ENCODE measurements at regions not wholly inside any gene's neighbourhood (a gene's known extent, or its start where the extent isn't known, plus 50 kb on each side); places are given as distances from the start of the nearest gene placed in this dataset.
"Not testable (repeated sequence)": the region's sequence is repeated elsewhere in the genome, so short reads cannot be mapped to it uniquely, and the experiment has no call there.

- H3K27ac ChIP-seq (replicated peaks in 1 of 4) = no peak overlapping the region
- H3K27me3 ChIP-seq = no peaks in the 10 kb centered on the region
- DNase-seq (ENCODE audit: extremely low spot score) = no peak
- H3K4me1 ChIP-seq = peaks cover 0 to 7% (median 2%) of the 10 kb centered on the region in 4 donors
- intact Hi-C loops (cut with DNase I) = no loop called here
- no peak overlapping the region for H3K4me3 ChIP-seq
- TF ChIP-seq CTCF (IDR thresholded peaks at IDR 0.05) (no peak), POLR2A (IDR thresholded peaks at IDR 0.05; ENCODE audit: low read depth) (no peak), EP300 (IDR thresholded peaks at IDR 0.05) (no peak)
- H3K9me3 ChIP-seq = no peaks in the 10 kb centered on the region
- H3K36me3 ChIP-seq = no peaks in the 10 kb centered on the region
Measured at GRCh38 chr12:65673732-65674131, 150.6 kb upstream of the HMGA2 start.

GRCh38 chr12:65675141-65675621 lies 149.1 kb upstream of the HMGA2 start:
- H3K9me3 ChIP-seq = no peaks in the 10 kb centered on the region
- WGBS = 40% methylated on average over 1 of the region's 1 CpG
- H3K27ac ChIP-seq (replicated peaks in 1 of 4) = no peak overlapping the region
- peaks cover 0 to 7% (median 2%) of the 10 kb centered on the region in 4 donors for H3K4me1 ChIP-seq
- TF ChIP-seq POLR2A (IDR thresholded peaks at IDR 0.05; ENCODE audit: low read depth) = no peak
- no peak for TF ChIP-seq CTCF (IDR thresholded peaks at IDR 0.05)
- no peak for TF ChIP-seq EP300 (IDR thresholded peaks at IDR 0.05)
- no peak for TF ChIP-seq POLR2AphosphoS5 (IDR thresholded peaks at IDR 0.05)
- no peak for DNase-seq (ENCODE audit: extremely low spot score)
- intact Hi-C loops (cut with DNase I) = no loop called here
- no peak overlapping the region for H3K4me3 ChIP-seq
- H3K27me3 ChIP-seq = no peaks in the 10 kb centered on the region
- H3K36me3 ChIP-seq = no peaks in the 10 kb centered on the region

- DNase-seq (ENCODE audit: extremely low spot score); H3K27me3 ChIP-seq; H3K4me1 ChIP-seq; H3K36me3 ChIP-seq; intact Hi-C loops (cut with DNase I); H3K9me3 ChIP-seq; H3K27ac ChIP-seq (replicated peaks in 1 of 4); H3K4me3 ChIP-seq: not testable (repeated sequence)
- WGBS = 90% methylated on average over 4 of the region's 4 CpGs
Measured at GRCh38 chr12:65678172-65678571, 146.1 kb upstream of the HMGA2 start.

GRCh38 chr12:65681226-65681625 lies 143.1 kb upstream of the HMGA2 start:
- DNase-seq (ENCODE audit: extremely low spot score) = no peak
- intact Hi-C loops (cut with DNase I) = no loop called here
- H3K9me3 ChIP-seq = no peaks in the 10 kb centered on the region
- no peak for TF ChIP-seq EP300 (IDR thresholded peaks at IDR 0.05)
- no peak for TF ChIP-seq POLR2AphosphoS5 (IDR thresholded peaks at IDR 0.05)
- no peak for TF ChIP-seq CTCF (IDR thresholded peaks at IDR 0.05)
- TF ChIP-seq POLR2A (IDR thresholded peaks at IDR 0.05; ENCODE audit: low read depth) = no peak
- no peaks in the 10 kb centered on the region for H3K36me3 ChIP-seq
- H3K4me1 ChIP-seq = no peaks in the 10 kb centered on the region
- no peak overlapping the region for H3K27ac ChIP-seq (replicated peaks in 1 of 4)
- 63% methylated on average over 1 of the region's 1 CpG for WGBS
- no peaks in the 10 kb centered on the region for H3K27me3 ChIP-seq
- no peak overlapping the region for H3K4me3 ChIP-seq

GRCh38 chr12:65682112-65682511 lies 142.2 kb upstream of the HMGA2 start:
- Histone ChIP-seq H3K9me3 (no peaks in the 10 kb centered on the region), H3K36me3 (no peaks in the 10 kb centered on the region), H3K27ac (replicated peaks in 1 of 4) (no peak overlapping the region), H3K4me3 (no peak overlapping the region), H3K27me3 (no peaks in the 10 kb centered on the region), H3K4me1 (no peaks in the 10 kb centered on the region)
- 25% methylated on average over 3 of the region's 3 CpGs for WGBS
- intact Hi-C loops (cut with DNase I) = no loop called here
- DNase-seq (ENCODE audit: extremely low spot score) = no peak
- TF ChIP-seq POLR2AphosphoS5 (IDR thresholded peaks at IDR 0.05) = no peak
- no peak for TF ChIP-seq POLR2A (IDR thresholded peaks at IDR 0.05; ENCODE audit: low read depth)
- no peak for TF ChIP-seq CTCF (IDR thresholded peaks at IDR 0.05)
- TF ChIP-seq EP300 (IDR thresholded peaks at IDR 0.05) = no peak
